NT2/D1 (cell line): ENCODE measurements at regions not wholly inside any gene's neighbourhood (a gene's known extent, or its start where the extent isn't known, plus 50 kb on each side); places are given as distances from the start of the nearest gene placed in this dataset.

Experiments used
- SUZ12 ChIP-seq: IDR thresholded peaks from 2 replicates; pipeline ENCODE4 v1.6.1; 2011; ENCODE audit not compliant: insufficient read length, insufficient read depth; ENCODE audit errors: extremely low read depth
- YY1 ChIP-seq: IDR thresholded peaks from 2 replicates; pipeline ENCODE4 v1.6.1; 2011; ENCODE audit not compliant: insufficient read length, insufficient read depth
- ZNF274 ChIP-seq: IDR thresholded peaks from 2 replicates; pipeline ENCODE4 v1.6.1; 2011; ENCODE audit warnings: mild to moderate bottlenecking, low read depth, low read length

GRCh38 chr2:114616-115015, 68.3 kb upstream of the FAM110C start:
- TF ChIP-seq SUZ12 (no peak), ZNF274 (no peak), YY1 (no peak)
